ENCODE measurements at regions not wholly inside any gene's neighbourhood (a gene's known extent, or its start where the extent isn't known, plus 50 kb on each side); places are given as distances from the start of the nearest gene placed in this dataset.

- H2AFZ ChIP-seq (ENCODE audit: low read length) = no peak overlapping the region
- Mint-ChIP-seq H3K27me3 (ENCODE audit: low read depth) (no peaks in the 10 kb centered on the region), H3K36me3 (ENCODE audit: insufficient read depth in 1 of 3, low read depth in 3 of 3) (no peaks in the 10 kb centered on the region), H3K27ac (no peak overlapping the region), H3K9me3 (no peaks in the 10 kb centered on the region; a peak in 1 of 5 replicates), H3K4me3 (no peak overlapping the region), H3K4me1 (no peaks in the 10 kb centered on the region)
- TF ChIP-seq CTCF (conservative IDR thresholded peaks at IDR 0.05) = no peak
- H4K91ac ChIP-seq (ENCODE audit: insufficient read length, low read depth, low read length) = no peak overlapping the region
- no peak overlapping the region for H3K27ac ChIP-seq (ENCODE audit: insufficient read length, low read depth, low read length)
- H3K4me2 ChIP-seq (ENCODE audit: insufficient read depth, insufficient read length, low read length) = no peak overlapping the region
- no peak overlapping the region for H3K9ac ChIP-seq (ENCODE audit: extremely low read depth, insufficient read length, low read length)
- H2BK20ac ChIP-seq (ENCODE audit: low read depth, low read length, poor library complexity, severe bottlenecking) = no peak overlapping the region
- H2AK5ac ChIP-seq (ENCODE audit: insufficient read length, low read length) = no peak overlapping the region
- no peak for DNase-seq
- H3K56ac ChIP-seq (ENCODE audit: insufficient read length, low read depth, low read length) = no peak overlapping the region
- H2BK12ac ChIP-seq (ENCODE audit: insufficient read length, low read depth, low read length) = no peak overlapping the region
- no peak overlapping the region for H4K8ac ChIP-seq (replicated peaks; ENCODE audit: insufficient read length, low read depth, low read length)
- H3K79me1 ChIP-seq (ENCODE audit: insufficient read depth, low read depth, low read length, poor library complexity, severe bottlenecking) = no peaks in the 10 kb centered on the region
- H2BK120ac ChIP-seq (ENCODE audit: low read depth, low read length, poor library complexity, severe bottlenecking) = no peak overlapping the region
- no peak overlapping the region for H3K4ac ChIP-seq (ENCODE audit: low read depth, low read length)
- H3K27me3 ChIP-seq (ENCODE audit: insufficient read depth, low read length) = no peaks in the 10 kb centered on the region
- no peaks in the 10 kb centered on the region for H3K9me3 ChIP-seq (ENCODE audit: control insufficient read depth, low read depth, low read length)
- no peaks in the 10 kb centered on the region for H4K20me1 ChIP-seq (ENCODE audit: control insufficient read depth, insufficient read depth, insufficient read length)
- no peak overlapping the region for H3T11ph ChIP-seq (ENCODE audit: low read length)
- H3K14ac ChIP-seq (ENCODE audit: insufficient read depth, low read length) = no peak overlapping the region
- H3K23ac ChIP-seq (ENCODE audit: insufficient read length, low read depth, low read length) = no peak overlapping the region
- H3K23me2 ChIP-seq (ENCODE audit: insufficient read length, low read depth, low read length, poor library complexity, severe bottlenecking) = no peaks in the 10 kb centered on the region
- no peak overlapping the region for H3K18ac ChIP-seq (ENCODE audit: insufficient read length, low read depth, low read length)
- no CpG with 5 or more reads among the region's 5 CpGs for WGBS (ENCODE audit: extremely low coverage, insufficient read length, low lambda C conversion rate)
- H3K4me1 ChIP-seq (ENCODE audit: insufficient read depth, low read length) = no peaks in the 10 kb centered on the region
- H4K5ac ChIP-seq (ENCODE audit: insufficient read length, low read depth, low read length) = no peak overlapping the region
- no peak overlapping the region for H2BK15ac ChIP-seq (ENCODE audit: low read depth, low read length)
- H3K79me2 ChIP-seq (ENCODE audit: insufficient read depth, low read length) = no peaks in the 10 kb centered on the region
- no peak overlapping the region for H2BK5ac ChIP-seq (ENCODE audit: insufficient read length, low read length)
Measured at GRCh38 chr15:61545763-61546162, 316.7 kb upstream of the RORA start.
